NCI-H460 (cell line): ENCODE measurements at regions not wholly inside any gene's neighbourhood (a gene's known extent, or its start where the extent isn't known, plus 50 kb on each side); places are given as distances from the start of the nearest gene placed in this dataset.
"Not testable (repeated sequence)": the region's sequence is repeated elsewhere in the genome, so short reads cannot be mapped to it uniquely, and the experiment has no call there.

Experiments used
- DNase-seq: peaks from one replicate; pipeline ENCODE4 v3.0.0-alpha.2; 2016; ENCODE audit warnings: low read depth; ENCODE audit errors: extremely low read depth

GRCh38 chr13:107830804-107831203, 384.5 kb downstream of the LIG4 start:
- no peak for DNase-seq

GRCh38 chr13:107827840-107828549, 387.3 kb downstream of the LIG4 start:
- DNase-seq = no peak

- DNase-seq = no peak
These were observed 390.7 kb downstream of the LIG4 start for GRCh38 chr13:107824635-107825034.

- no peak for DNase-seq
These were observed 393.3 kb downstream of the LIG4 start for GRCh38 chr13:107822006-107822405.

GRCh38 chr13:107821492-107821891, 393.8 kb downstream of the LIG4 start:
- no peak for DNase-seq

GRCh38 chr13:107819071-107819470, 396.3 kb downstream of the LIG4 start:
- DNase-seq = no peak

GRCh38 chr13:107817647-107818287, 397.6 kb downstream of the LIG4 start:
- DNase-seq = no peak

GRCh38 chr13:107812014-107812412, 403.3 kb downstream of the LIG4 start:
- no peak for DNase-seq

- DNase-seq = no peak
These were observed 403.9 kb downstream of the LIG4 start for GRCh38 chr13:107811233-107812013.

- DNase-seq = no peak
These were observed 406.2 kb downstream of the LIG4 start for GRCh38 chr13:107809125-107809524.

GRCh38 chr13:107808389-107808788, 406.9 kb downstream of the LIG4 start:
- no peak for DNase-seq

- DNase-seq = no peak
These were observed 407.8 kb downstream of the LIG4 start for GRCh38 chr13:107807306-107808073.

GRCh38 chr13:107806726-107807125, 408.6 kb downstream of the LIG4 start:
- no peak for DNase-seq

GRCh38 chr13:107803822-107804495, 411.4 kb downstream of the LIG4 start:
- DNase-seq = no peak

GRCh38 chr13:107801621-107802020, 413.7 kb downstream of the LIG4 start:
- no peak for DNase-seq

GRCh38 chr13:107799001-107799400, 416.3 kb downstream of the LIG4 start:
- DNase-seq = no peak

GRCh38 chr13:107790397-107790796, 424.9 kb downstream of the LIG4 start:
- DNase-seq = no peak

GRCh38 chr13:107788464-107789165, 426.7 kb downstream of the LIG4 start:
- DNase-seq = no peak

- not testable (repeated sequence) for DNase-seq
These were observed 432.7 kb downstream of the LIG4 start for GRCh38 chr13:107782646-107783045.

- DNase-seq = no peak
These were observed 437.2 kb downstream of the LIG4 start for GRCh38 chr13:107778094-107778493.
